Nephron progenitor cell (in vitro differentiated cells): ENCODE measurements at regions not wholly inside any gene's neighbourhood (a gene's known extent, or its start where the extent isn't known, plus 50 kb on each side); places are given as distances from the start of the nearest gene placed in this dataset.

Experiments
- DNase-seq: peaks from one replicate; pipeline ENCODE4 v3.0.0; 2021
- H3K27ac Mint-ChIP-seq: 2 replicates; pipeline ENCODE4 v1.8.0; 2021; ENCODE audit warnings: mild to moderate bottlenecking, moderate library complexity, mixed read lengths
- H3K27me3 Mint-ChIP-seq: 2 replicates; pipeline ENCODE4 v1.8.0; 2021; ENCODE audit warnings: mild to moderate bottlenecking, low read depth, mixed read lengths; ENCODE audit not compliant: poor library complexity
- H3K36me3 Mint-ChIP-seq: 2 replicates; pipeline ENCODE4 v1.8.0; 2021; ENCODE audit warnings: low read depth, mixed read lengths
- H3K4me1 Mint-ChIP-seq: 2 replicates; pipeline ENCODE4 v1.8.0; 2021; ENCODE audit warnings: mixed read lengths
- H3K4me3 Mint-ChIP-seq: 2 replicates; pipeline ENCODE4 v1.8.0; 2021; ENCODE audit warnings: mild to moderate bottlenecking, moderate library complexity, mixed read lengths
- H3K9me3 Mint-ChIP-seq: 2 replicates; pipeline ENCODE4 v1.8.0; 2021; ENCODE audit warnings: mild to moderate bottlenecking, moderate library complexity, mixed read lengths
- CTCF ChIP-seq: fragments of 200-600 bp; sonication (generic); IDR thresholded peaks from 2 replicates; pipeline ENCODE4 v1.5.0; 2021; ENCODE audit warnings: antibody characterized with exemption

GRCh38 chr12:125577334-125577733 lies 512.1 kb downstream of the AACS start:
- peaks cover 5% of the 10 kb centered on the region for H3K36me3 Mint-ChIP-seq
- no peak overlapping the region for H3K4me3 Mint-ChIP-seq
- H3K9me3 Mint-ChIP-seq = peaks cover 24% of the 10 kb centered on the region
- no peak for DNase-seq
- no peak for TF ChIP-seq CTCF
- no peaks in the 10 kb centered on the region for H3K4me1 Mint-ChIP-seq
- peaks cover 3% of the 10 kb centered on the region for H3K27me3 Mint-ChIP-seq
- no peak overlapping the region for H3K27ac Mint-ChIP-seq

- no peak overlapping the region for H3K4me3 Mint-ChIP-seq
- H3K36me3 Mint-ChIP-seq = peaks cover 5% of the 10 kb centered on the region
- no peak for DNase-seq
- TF ChIP-seq CTCF = no peak
- no peak overlapping the region for H3K27ac Mint-ChIP-seq
- no peaks in the 10 kb centered on the region for H3K4me1 Mint-ChIP-seq
- H3K27me3 Mint-ChIP-seq = peaks cover 11% of the 10 kb centered on the region
- peaks cover 24% of the 10 kb centered on the region for H3K9me3 Mint-ChIP-seq
Observed at GRCh38 chr12:125579916-125580315, 514.7 kb downstream of the AACS start.

- Mint-ChIP-seq H3K9me3 (peaks cover 21% of the 10 kb centered on the region), H3K4me3 (no peak overlapping the region), H3K36me3 (peaks cover 5% of the 10 kb centered on the region), H3K27ac (no peak overlapping the region), H3K27me3 (peaks cover 13% of the 10 kb centered on the region), H3K4me1 (no peaks in the 10 kb centered on the region)
- DNase-seq = no peak
- no peak for TF ChIP-seq CTCF
Observed at GRCh38 chr12:125583071-125583470, 517.8 kb downstream of the AACS start.

GRCh38 chr12:125586441-125586840 lies 521.2 kb downstream of the AACS start:
- H3K36me3 Mint-ChIP-seq = no peaks in the 10 kb centered on the region
- H3K9me3 Mint-ChIP-seq = no peaks in the 10 kb centered on the region
- no peak overlapping the region for H3K27ac Mint-ChIP-seq
- H3K4me1 Mint-ChIP-seq = no peaks in the 10 kb centered on the region
- H3K4me3 Mint-ChIP-seq = no peak overlapping the region
- no peak for TF ChIP-seq CTCF
- peaks cover 14% of the 10 kb centered on the region for H3K27me3 Mint-ChIP-seq
- DNase-seq = no peak

- H3K4me1 Mint-ChIP-seq = peaks cover 8% of the 10 kb centered on the region
- H3K27me3 Mint-ChIP-seq = peaks cover 6% of the 10 kb centered on the region
- no peak overlapping the region for H3K4me3 Mint-ChIP-seq
- peaks cover 5% of the 10 kb centered on the region for H3K9me3 Mint-ChIP-seq
- DNase-seq = no peak
- TF ChIP-seq CTCF = no peak
- H3K27ac Mint-ChIP-seq = no peak overlapping the region
- no peaks in the 10 kb centered on the region for H3K36me3 Mint-ChIP-seq
Observed at GRCh38 chr12:125593269-125593668, 528.0 kb downstream of the AACS start.

- Mint-ChIP-seq H3K36me3 (no peaks in the 10 kb centered on the region), H3K4me1 (no peaks in the 10 kb centered on the region), H3K27ac (no peak overlapping the region), H3K27me3 (no peaks in the 10 kb centered on the region), H3K9me3 (peaks cover 30% of the 10 kb centered on the region), H3K4me3 (no peak overlapping the region)
- TF ChIP-seq CTCF = no peak
- DNase-seq = no peak
Observed at GRCh38 chr12:125604976-125605375, 539.7 kb downstream of the AACS start.
